Endothelial cell of umbilical vein (primary cell): ENCODE measurements at regions not wholly inside any gene's neighbourhood (a gene's known extent, or its start where the extent isn't known, plus 50 kb on each side); places are given as distances from the start of the nearest gene placed in this dataset.

Experiments
- BruUV-seq: library from RNA; stranded (reverse); fragments of 400-500 nt; replicated peaks from 2 replicates; lab custom pipeline; 2021; lab: Mats Ljungman, UMichigan
- CTCF ChIA-PET: fragments of 300-600, 350-600 bp; sonication (Branson Sonifier 250); formaldehyde crosslinking; loops from one replicate; lab custom pipeline; 2021; ENCODE audit warnings: antibody characterized with exemption, inconsistent platforms; lab: Charles Lee
- POLR2A ChIA-PET: fragments of 300-600, 350-600 bp; sonication (Branson Sonifier 250); formaldehyde crosslinking; loops from one replicate; lab custom pipeline; 2021; ENCODE audit warnings: antibody characterized with exemption, inconsistent platforms; lab: Charles Lee
- DNase-seq: peaks from one replicate; pipeline ENCODE4 v3.0.0-alpha.2; 2011; ENCODE audit warnings: low read depth, low spot score
- FAIRE-seq: peaks from 2 replicates; lab custom pipeline; 2011; peaks lifted over from hg19 to GRCh38; lab: Jason Lieb, UNC
- H2AFZ ChIP-seq: 2 replicates; pipeline ENCODE4 v1.6.0; 2012; ENCODE audit warnings: low read depth, low read length, control low read depth, inconsistent platforms
- H3K27ac ChIP-seq: 2 replicates; pipeline ENCODE4 v1.5.1; 2011; ENCODE audit warnings: low read depth, mild to moderate bottlenecking, control low read depth, low read length, moderate library complexity; ENCODE audit not compliant: insufficient read depth
- H3K27me3 ChIP-seq, 2 experiments: 2 replicates each; pipeline versions ENCODE4 v1.6.0 to v1.6.1; 2011; ENCODE audit warnings: low read length in 2 of 2, mixed read lengths in 1 of 2; ENCODE audit not compliant: control insufficient read depth in 2 of 2, insufficient read depth in 2 of 2
- H3K36me3 ChIP-seq, 2 experiments: 2 replicates in 1 of 2; 3 replicates in 1 of 2; pipeline ENCODE4 v1.5.1; 2011; ENCODE audit warnings: low read length in 2 of 2, mild to moderate bottlenecking in 1 of 2, moderate library complexity in 1 of 2; ENCODE audit not compliant: control insufficient read depth in 2 of 2, insufficient read depth in 2 of 2; ENCODE audit errors: extremely low read depth in 1 of 2
- H3K4me1 ChIP-seq: 3 replicates; pipeline ENCODE4 v1.5.1; 2011; ENCODE audit warnings: mild to moderate bottlenecking, low read length; ENCODE audit not compliant: control insufficient read depth, insufficient read depth; ENCODE audit errors: extremely low read depth
- H3K4me2 ChIP-seq: 2 replicates; pipeline ENCODE4 v1.6.1; 2011; ENCODE audit warnings: low read length, control low read depth, mixed read lengths; ENCODE audit not compliant: insufficient read depth
- H3K4me3 ChIP-seq, 3 experiments: fragments of 200-600 bp in 1 of 3; sonication (generic), shearing (Covaris generic) in 1 of 3; replicated peaks in 1 of 3; 2 replicates each; pipeline ENCODE4 v1.5.1; 2011 to 2016; ENCODE audit warnings: control low read depth in 3 of 3, low read length in 3 of 3, mild to moderate bottlenecking in 2 of 3, inconsistent platforms in 1 of 3, low read depth in 1 of 3, moderate library complexity in 1 of 3; ENCODE audit not compliant: insufficient read depth in 1 of 3
- H3K79me2 ChIP-seq: 2 replicates; pipeline ENCODE4 v1.6.0; 2012; ENCODE audit warnings: low read length, inconsistent platforms; ENCODE audit not compliant: control insufficient read depth, insufficient read depth
- H3K9ac ChIP-seq: replicated peaks from 2 replicates; pipeline ENCODE3; 2011; ENCODE audit warnings: low read length, control low read depth; ENCODE audit not compliant: insufficient read depth; ENCODE audit errors: extremely low read depth
- H3K9me1 ChIP-seq: replicated peaks from 3 replicates; pipeline ENCODE4 v1.6.0; 2011; ENCODE audit warnings: mild to moderate bottlenecking, low read length; ENCODE audit not compliant: control insufficient read depth, insufficient read depth; ENCODE audit errors: extremely low read depth
- H3K9me3 ChIP-seq: replicated peaks from 2 replicates; pipeline ENCODE4 v1.5.1; 2012; ENCODE audit warnings: low read length, inconsistent platforms; ENCODE audit not compliant: control insufficient read depth, insufficient read depth
- H4K20me1 ChIP-seq: replicated peaks from 2 replicates; pipeline ENCODE3; 2011; ENCODE audit warnings: mild to moderate bottlenecking, low read length; ENCODE audit not compliant: control insufficient read depth, insufficient read depth; ENCODE audit errors: extremely low read depth
- CTCF ChIP-seq, 2 donors: IDR thresholded peaks; 1 replicate in 1 of 2; 2 replicates in 1 of 2; pipeline ENCODE4 v1.5.1; 2011; ENCODE audit warnings: low read length in 2 of 2, mild to moderate bottlenecking in 2 of 2, moderate library complexity in 2 of 2, control low read depth in 1 of 2, inconsistent platforms in 1 of 2, low read depth in 1 of 2; ENCODE audit not compliant: insufficient read depth in 1 of 2; ENCODE audit errors: extremely low read depth in 1 of 2
- EZH2 ChIP-seq: IDR thresholded peaks from 2 replicates; pipeline ENCODE4 v1.6.1; 2012; ENCODE audit warnings: borderline replicate concordance, low read depth, mild to moderate bottlenecking, moderate library complexity, low read length, inconsistent platforms; ENCODE audit not compliant: severe bottlenecking
- FOS ChIP-seq: IDR thresholded peaks from 2 replicates; pipeline ENCODE4 v1.6.1; 2011; ENCODE audit warnings: mild to moderate bottlenecking, low read length, moderate library complexity, borderline replicate concordance; ENCODE audit not compliant: insufficient read depth
- GATA2 ChIP-seq: IDR thresholded peaks from 2 replicates; pipeline ENCODE4 v1.7.0; 2011; ENCODE audit warnings: low read depth, mild to moderate bottlenecking, moderate library complexity, mixed read lengths, low read length; ENCODE audit not compliant: insufficient read length, insufficient read depth
- JUN ChIP-seq: IDR thresholded peaks from 2 replicates; pipeline ENCODE4 v1.6.1; 2011; ENCODE audit warnings: borderline replicate concordance, low read depth; ENCODE audit not compliant: insufficient read length, insufficient read depth
- MYC ChIP-seq: IDR thresholded peaks from one replicate; pipeline ENCODE4 v1.6.1; 2011; ENCODE audit warnings: mild to moderate bottlenecking, low read depth, low read length
- POLR2A ChIP-seq: IDR thresholded peaks from 2 replicates; pipeline ENCODE4 v1.6.1; 2012; ENCODE audit warnings: low read depth, mild to moderate bottlenecking, control low read depth, low read length
- POLR2AphosphoS5 ChIP-seq: IDR thresholded peaks from 2 replicates; pipeline ENCODE4 v1.6.1; 2012; ENCODE audit warnings: low read depth, mild to moderate bottlenecking, control low read depth, low read length, moderate library complexity; ENCODE audit not compliant: insufficient read depth
- dilution Hi-C: fragments of 300-500 bp; cut with MboI; formaldehyde crosslinking; loops from one replicate; pipeline ENCODE4 v1.15.0; 2019; ENCODE audit warnings: low sequenced_read_pairs; ENCODE audit not compliant: extremely low pct_ligation_motif_present
- intact Hi-C: fragments of 100-400 bp; cut with micrococcal nuclease; formaldehyde crosslinking; loops from one replicate; pipeline ENCODE4 v1.10.0; 2022
- TF ChIP-seq, protein P1 (sequence below): IDR thresholded peaks from 2 replicates; pipeline ENCODE4 v1.6.1; 2011; ENCODE audit not compliant: insufficient read depth, insufficient read length

DNA sequence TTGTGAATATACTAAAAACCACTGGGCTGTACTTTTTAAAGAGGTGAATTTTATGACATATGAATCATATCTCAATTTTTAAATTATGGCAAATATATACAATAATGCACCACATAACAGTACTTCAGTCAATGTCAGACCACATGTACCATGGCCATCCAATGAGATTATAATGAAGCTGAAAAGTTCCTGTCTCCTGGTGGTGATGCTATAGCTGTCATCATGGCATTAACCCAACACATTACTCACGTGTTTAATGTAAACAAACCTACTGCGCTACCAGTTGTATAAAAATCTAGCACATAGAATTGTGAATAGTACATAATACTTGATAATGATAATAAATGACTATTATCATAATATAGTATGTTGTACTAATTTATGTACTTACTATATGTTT lies 77.6 kb upstream of the ID2 start:
- H3K79me2 ChIP-seq: no peaks in the 10 kb centered on the region
- H3K9me1 ChIP-seq: no peaks in the 10 kb centered on the region
- H3K36me3 ChIP-seq: no peaks in the 10 kb centered on the region
- H3K4me2 ChIP-seq: no peak overlapping the region
- intact Hi-C loops (no loop called here), dilution Hi-C loops (no loop called here)
- H2AFZ ChIP-seq: no peak overlapping the region
- TF ChIP-seq FOS (no peak), CTCF (IDR thresholded peaks at IDR 0.05; ENCODE audit: extremely low read depth in 1 of 2, insufficient read depth in 1 of 2, low read depth in 1 of 2, low read length in 2 of 2) (no peak), POLR2AphosphoS5 (no peak), EZH2 (no peak), JUN (no peak), POLR2A (no peak), GATA2 (no peak), MYC (no peak)
- TF ChIP-seq, protein P1, sequence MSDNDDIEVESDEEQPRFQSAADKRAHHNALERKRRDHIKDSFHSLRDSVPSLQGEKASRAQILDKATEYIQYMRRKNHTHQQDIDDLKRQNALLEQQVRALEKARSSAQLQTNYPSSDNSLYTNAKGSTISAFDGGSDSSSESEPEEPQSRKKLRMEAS: no peak
- no peak overlapping the region for H3K9ac ChIP-seq
- DNase-seq: no peak
- H3K27me3 ChIP-seq: no peaks in the 10 kb centered on the region
- no peaks in the 10 kb centered on the region for H4K20me1 ChIP-seq
- no peak for FAIRE-seq
- H3K4me3 ChIP-seq: no peak overlapping the region
- H3K4me1 ChIP-seq: no peaks in the 10 kb centered on the region
- no peak overlapping the region for H3K27ac ChIP-seq
- H3K9me3 ChIP-seq: no peaks in the 10 kb centered on the region
- ChIA-PET POLR2A (no interaction called here), CTCF (no interaction called here)
- no TSS peak for BruUV-seq
